ENCODE measurements at regions not wholly inside any gene's neighbourhood (a gene's known extent, or its start where the extent isn't known, plus 50 kb on each side); places are given as distances from the start of the nearest gene placed in this dataset.
A peak's percentile ranks its signal among the peaks of the same experiment; 100 is the strongest.

DNA sequence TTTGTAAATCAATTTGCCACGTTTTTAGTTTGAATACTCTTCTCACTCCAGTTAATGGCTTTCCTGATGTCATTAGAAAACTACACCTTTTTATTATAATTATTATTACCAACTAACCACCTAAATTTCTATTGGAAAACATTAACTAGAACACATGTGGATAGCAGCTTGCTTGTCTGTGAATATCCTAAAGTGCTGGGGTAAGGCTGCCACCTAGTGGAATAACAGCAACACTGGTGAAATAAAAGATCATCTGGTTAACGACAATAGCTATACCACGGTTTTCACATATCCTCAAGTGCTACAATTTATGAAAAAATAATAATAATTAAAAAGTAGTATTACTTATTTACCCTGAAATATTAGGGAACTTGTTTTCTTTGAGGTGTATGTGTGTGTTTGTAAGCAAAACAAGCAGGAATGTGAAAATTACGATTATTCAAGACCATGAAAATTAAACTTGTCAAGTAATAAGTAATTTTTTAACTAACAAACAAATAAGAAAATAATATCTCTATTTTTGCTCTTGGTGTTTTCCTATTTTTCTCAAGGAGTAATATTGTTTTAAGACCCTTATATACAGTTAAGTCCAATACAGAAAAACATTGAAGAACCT is 130.1 kb upstream of the TECRL start:
- H3K79me2 ChIP-seq (ENCODE audit: low read length) = no peaks in the 10 kb centered on the region
- H2AFZ ChIP-seq (ENCODE audit: low read depth, low read length) = 0 out of 2 replicates have a peak overlapping the region, but pooled peaks have one; percentile 12
- H3K4me1 ChIP-seq (ENCODE audit: low read length) = no peaks in the 10 kb centered on the region; the same call in 1 of the 2 replicates
- peak overlapping the region; percentile 24 for H3K4me2 ChIP-seq (ENCODE audit: low read length)
- no peak overlapping the region for H3K27ac ChIP-seq (ENCODE audit: low read length)
- H3K9ac ChIP-seq (ENCODE audit: low read length) = no peak overlapping the region
- H3K9me3 ChIP-seq (ENCODE audit: insufficient read depth, low read length) = no peaks in the 10 kb centered on the region
- H4K20me1 ChIP-seq (ENCODE audit: insufficient read depth, low read length) = no peaks in the 10 kb centered on the region
- no peaks in the 10 kb centered on the region for H3K27me3 ChIP-seq (ENCODE audit: low read depth, low read length)
- TF ChIP-seq, protein P1, sequence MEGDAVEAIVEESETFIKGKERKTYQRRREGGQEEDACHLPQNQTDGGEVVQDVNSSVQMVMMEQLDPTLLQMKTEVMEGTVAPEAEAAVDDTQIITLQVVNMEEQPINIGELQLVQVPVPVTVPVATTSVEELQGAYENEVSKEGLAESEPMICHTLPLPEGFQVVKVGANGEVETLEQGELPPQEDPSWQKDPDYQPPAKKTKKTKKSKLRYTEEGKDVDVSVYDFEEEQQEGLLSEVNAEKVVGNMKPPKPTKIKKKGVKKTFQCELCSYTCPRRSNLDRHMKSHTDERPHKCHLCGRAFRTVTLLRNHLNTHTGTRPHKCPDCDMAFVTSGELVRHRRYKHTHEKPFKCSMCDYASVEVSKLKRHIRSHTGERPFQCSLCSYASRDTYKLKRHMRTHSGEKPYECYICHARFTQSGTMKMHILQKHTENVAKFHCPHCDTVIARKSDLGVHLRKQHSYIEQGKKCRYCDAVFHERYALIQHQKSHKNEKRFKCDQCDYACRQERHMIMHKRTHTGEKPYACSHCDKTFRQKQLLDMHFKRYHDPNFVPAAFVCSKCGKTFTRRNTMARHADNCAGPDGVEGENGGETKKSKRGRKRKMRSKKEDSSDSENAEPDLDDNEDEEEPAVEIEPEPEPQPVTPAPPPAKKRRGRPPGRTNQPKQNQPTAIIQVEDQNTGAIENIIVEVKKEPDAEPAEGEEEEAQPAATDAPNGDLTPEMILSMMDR (IDR thresholded peaks at IDR 0.05; ENCODE audit: low read depth, low read length) = peak; percentile 69
- no peak for TF ChIP-seq EZH2phosphoT487 (IDR thresholded peaks at IDR 0.05; ENCODE audit: low read depth)
- H3K36me3 ChIP-seq (replicated peaks; ENCODE audit: low read depth, low read length) = no peaks in the 10 kb centered on the region
- no peak overlapping the region for H3K4me3 ChIP-seq (ENCODE audit: low read length)

DNA sequence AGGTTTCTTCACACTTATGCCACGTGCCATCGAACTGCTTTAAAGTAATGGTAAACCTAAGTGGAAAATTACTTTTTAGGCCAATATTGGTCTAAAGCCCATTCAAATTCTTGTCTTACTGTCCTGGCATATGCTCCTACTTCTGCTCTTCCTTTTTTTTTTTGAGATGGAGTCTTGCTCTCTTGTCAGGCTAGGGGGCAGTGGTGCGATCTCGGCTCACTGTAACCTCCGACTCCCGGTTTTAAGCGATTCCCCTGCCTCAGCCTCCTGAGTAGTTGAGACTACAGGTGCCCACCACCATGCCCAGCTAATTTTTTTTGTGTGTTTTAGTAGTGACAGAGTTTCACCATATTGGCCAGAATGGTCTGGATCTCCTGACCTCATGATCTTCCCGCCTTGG is 129.0 kb upstream of the TECRL start:
- Histone ChIP-seq H3K4me2 (ENCODE audit: low read length) (no peak overlapping the region; the same call in 1 of the 2 replicates), H3K27ac (ENCODE audit: low read length) (no peak overlapping the region), H2AFZ (ENCODE audit: low read depth, low read length) (no peak overlapping the region), H4K20me1 (ENCODE audit: insufficient read depth, low read length) (no peaks in the 10 kb centered on the region), H3K4me3 (ENCODE audit: low read length) (no peak overlapping the region), H3K36me3 (replicated peaks; ENCODE audit: low read depth, low read length) (no peaks in the 10 kb centered on the region), H3K4me1 (ENCODE audit: low read length) (no peaks in the 10 kb centered on the region; the same call in 1 of the 2 replicates), H3K9ac (ENCODE audit: low read length) (no peak overlapping the region), H3K9me3 (ENCODE audit: insufficient read depth, low read length) (no peaks in the 10 kb centered on the region), H3K79me2 (ENCODE audit: low read length) (no peaks in the 10 kb centered on the region), H3K27me3 (ENCODE audit: low read depth, low read length) (no peaks in the 10 kb centered on the region)
- TF ChIP-seq EZH2phosphoT487 (IDR thresholded peaks at IDR 0.05; ENCODE audit: low read depth) = no peak
- TF ChIP-seq, protein P1 (IDR thresholded peaks at IDR 0.05; ENCODE audit: low read depth, low read length) = peak; percentile 20; the same call in 1 of the 2 replicates

DNA sequence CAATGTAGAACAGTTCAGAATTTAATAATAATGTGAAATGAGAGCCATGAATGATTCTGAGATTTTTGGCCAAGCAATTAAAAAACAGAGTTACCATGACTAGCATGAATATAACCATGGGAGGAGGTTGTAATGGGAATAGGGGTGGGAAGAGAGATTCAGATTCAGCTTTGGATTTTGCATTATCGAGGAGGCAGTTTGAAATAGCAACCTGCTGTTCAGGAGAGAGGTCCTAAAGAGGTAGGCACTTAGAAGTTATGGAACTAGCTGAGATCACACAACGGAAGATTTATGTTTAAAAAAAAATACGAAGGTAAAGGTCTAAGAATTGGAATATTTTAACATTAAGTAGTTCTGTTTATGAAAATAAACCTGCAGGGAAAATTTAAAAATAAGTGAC is 124.4 kb upstream of the TECRL start:
- Histone ChIP-seq H3K9me3 (ENCODE audit: insufficient read depth, low read length) (no peaks in the 10 kb centered on the region), H3K4me3 (ENCODE audit: low read length) (no peak overlapping the region), H3K27me3 (ENCODE audit: low read depth, low read length) (no peaks in the 10 kb centered on the region), H3K9ac (ENCODE audit: low read length) (no peak overlapping the region), H4K20me1 (ENCODE audit: insufficient read depth, low read length) (no peaks in the 10 kb centered on the region), H3K36me3 (replicated peaks; ENCODE audit: low read depth, low read length) (no peaks in the 10 kb centered on the region), H2AFZ (ENCODE audit: low read depth, low read length) (no peak overlapping the region), H3K4me2 (ENCODE audit: low read length) (no peak overlapping the region), H3K4me1 (ENCODE audit: low read length) (no peaks in the 10 kb centered on the region), H3K79me2 (ENCODE audit: low read length) (no peaks in the 10 kb centered on the region), H3K27ac (ENCODE audit: low read length) (no peak overlapping the region)
- TF ChIP-seq, protein P1 (IDR thresholded peaks at IDR 0.05; ENCODE audit: low read depth, low read length) = no peak
- TF ChIP-seq EZH2phosphoT487 (IDR thresholded peaks at IDR 0.05; ENCODE audit: low read depth) = no peak

DNA sequence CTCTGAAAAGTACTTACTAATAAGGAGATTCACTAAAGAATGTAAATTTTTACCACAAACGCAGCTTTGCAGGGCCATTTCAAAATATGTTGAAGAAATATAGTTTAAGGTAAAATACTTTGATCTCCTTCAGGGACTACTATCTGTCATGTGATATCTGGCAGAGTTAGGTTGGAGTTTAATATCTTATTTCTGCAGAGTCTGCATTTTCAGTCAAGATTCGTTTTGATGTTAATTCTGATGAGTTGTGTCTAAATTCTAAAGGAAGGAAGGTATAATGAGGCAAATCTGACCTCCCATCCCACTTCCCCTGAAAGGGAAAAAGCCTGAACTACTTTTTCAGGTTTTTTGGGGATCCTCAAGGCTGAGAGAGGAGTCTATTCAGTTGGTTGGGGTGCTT is 123.9 kb upstream of the TECRL start:
- no peak overlapping the region for H3K4me3 ChIP-seq (ENCODE audit: low read length)
- H3K36me3 ChIP-seq (replicated peaks; ENCODE audit: low read depth, low read length) = no peaks in the 10 kb centered on the region
- H3K27me3 ChIP-seq (ENCODE audit: low read depth, low read length) = no peaks in the 10 kb centered on the region
- no peaks in the 10 kb centered on the region for H3K9me3 ChIP-seq (ENCODE audit: insufficient read depth, low read length)
- H3K27ac ChIP-seq (ENCODE audit: low read length) = no peak overlapping the region
- no peaks in the 10 kb centered on the region for H3K4me1 ChIP-seq (ENCODE audit: low read length)
- H3K9ac ChIP-seq (ENCODE audit: low read length) = no peak overlapping the region
- no peaks in the 10 kb centered on the region for H4K20me1 ChIP-seq (ENCODE audit: insufficient read depth, low read length)
- no peak overlapping the region for H2AFZ ChIP-seq (ENCODE audit: low read depth, low read length)
- TF ChIP-seq EZH2phosphoT487 (IDR thresholded peaks at IDR 0.05; ENCODE audit: low read depth) = no peak
- TF ChIP-seq, protein P1 (IDR thresholded peaks at IDR 0.05; ENCODE audit: low read depth, low read length) = no peak
- no peaks in the 10 kb centered on the region for H3K79me2 ChIP-seq (ENCODE audit: low read length)
- H3K4me2 ChIP-seq (ENCODE audit: low read length) = no peak overlapping the region
